SKM-1 treated with dmso at 0.1 percent for 144 hours (cell line): ENCODE measurements at regions not wholly inside any gene's neighbourhood (a gene's known extent, or its start where the extent isn't known, plus 50 kb on each side); places are given as distances from the start of the nearest gene placed in this dataset.

Source experiments
- DNase-seq: peaks from one replicate; lab custom pipeline; 2025; ENCODE audit not compliant: unreplicated experiment; lab: John Stamatoyannopoulos, UW

- DNase-seq: no peak
These were observed 97.4 kb upstream of the ZFHX3 start for GRCh38 chr16:73145166-73145880.

- DNase-seq: no peak
These were observed 95.9 kb upstream of the ZFHX3 start for GRCh38 chr16:73143576-73144422.

GRCh38 chr16:73143002-73143401, 95.1 kb upstream of the ZFHX3 start:
- DNase-seq: no peak

DNA sequence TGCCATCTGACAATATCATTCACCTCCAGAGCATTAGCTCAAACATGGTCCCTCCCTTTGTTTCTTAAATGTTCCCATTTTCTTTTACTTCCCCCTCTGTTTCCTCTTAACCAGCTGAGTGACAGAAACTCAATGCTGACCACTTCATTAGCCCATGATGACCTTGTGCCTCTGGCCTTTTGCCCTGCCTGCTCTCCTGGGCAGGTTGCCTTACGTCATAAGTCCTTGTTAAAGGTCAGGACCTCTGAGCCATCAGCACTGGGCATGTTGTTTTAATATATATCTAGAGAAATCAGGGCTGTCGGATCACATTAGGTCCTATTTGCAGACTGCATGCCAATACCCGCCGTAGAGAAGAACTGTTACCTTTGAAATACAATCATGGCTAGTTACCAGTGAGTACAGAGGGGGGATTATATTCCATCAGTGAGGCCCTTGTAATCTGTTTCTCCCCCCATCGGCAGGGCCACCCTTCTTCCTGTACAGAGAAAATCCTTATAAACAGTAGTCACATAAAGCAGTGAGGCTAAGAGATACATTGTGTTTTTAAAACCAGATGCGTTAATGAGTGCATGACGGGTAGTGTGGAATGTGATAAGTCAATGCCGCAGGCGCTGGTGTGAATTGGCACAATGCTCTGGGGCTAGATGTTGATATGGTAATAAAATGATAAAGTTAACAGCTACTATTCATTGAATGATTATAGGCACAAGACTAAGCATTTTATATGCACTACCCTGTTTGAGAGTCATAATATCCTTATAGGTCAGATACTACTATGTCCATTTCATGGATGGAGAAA, 94.3 kb upstream of the ZFHX3 start:
- no peak for DNase-seq

DNA sequence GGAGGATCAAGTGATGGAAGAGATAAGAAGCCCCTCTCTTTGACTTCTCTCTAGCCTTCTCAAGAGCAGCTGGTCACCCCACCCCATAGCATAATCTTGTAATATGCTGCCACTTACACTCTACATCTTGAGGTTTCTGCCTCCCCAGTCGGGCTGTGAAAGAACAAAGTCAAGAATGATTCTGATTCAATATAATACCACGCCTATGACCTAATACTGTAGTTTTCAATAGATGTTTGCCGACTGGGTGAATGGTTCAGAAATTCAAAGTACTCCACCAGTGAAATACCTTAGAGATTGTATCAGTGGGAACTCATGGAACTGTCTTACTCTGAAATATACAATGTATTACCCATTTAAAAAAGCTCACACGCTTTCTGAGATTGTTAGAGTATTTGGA, 93.0 kb upstream of the ZFHX3 start:
- DNase-seq: no peak

DNA sequence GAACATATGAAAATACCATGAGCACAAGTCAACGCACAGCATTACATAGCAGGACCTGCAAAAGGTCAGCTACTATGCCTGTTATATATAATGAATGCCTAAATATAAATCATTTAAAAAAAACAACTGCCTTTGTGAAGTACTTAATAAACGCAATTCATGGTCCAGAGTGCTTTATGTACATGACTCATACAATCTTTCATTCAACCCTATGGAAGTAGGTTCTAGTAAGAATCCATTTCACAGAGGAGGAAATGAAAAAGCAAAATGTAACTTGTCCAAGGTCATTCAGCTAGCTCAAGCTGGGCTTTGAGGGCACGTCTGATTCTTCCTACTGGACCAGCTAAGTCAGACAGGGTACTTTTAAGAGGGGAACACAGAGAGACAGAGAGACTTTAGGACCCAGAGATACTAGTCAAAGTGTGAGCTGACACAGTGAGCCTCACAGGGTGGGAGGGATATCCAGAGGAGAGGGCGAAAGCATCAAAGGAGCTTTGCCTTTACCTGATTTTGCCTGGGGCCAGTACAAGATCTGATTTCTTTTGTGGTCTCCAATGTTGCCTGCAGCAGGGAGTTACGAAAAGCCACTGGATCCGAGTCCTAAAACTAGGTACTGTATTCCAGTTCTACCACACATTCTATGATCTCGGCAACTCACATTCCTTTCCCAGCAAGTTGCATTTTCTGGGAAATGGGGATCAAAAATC, 83.4 kb upstream of the ZFHX3 start:
- no peak for DNase-seq

DNA sequence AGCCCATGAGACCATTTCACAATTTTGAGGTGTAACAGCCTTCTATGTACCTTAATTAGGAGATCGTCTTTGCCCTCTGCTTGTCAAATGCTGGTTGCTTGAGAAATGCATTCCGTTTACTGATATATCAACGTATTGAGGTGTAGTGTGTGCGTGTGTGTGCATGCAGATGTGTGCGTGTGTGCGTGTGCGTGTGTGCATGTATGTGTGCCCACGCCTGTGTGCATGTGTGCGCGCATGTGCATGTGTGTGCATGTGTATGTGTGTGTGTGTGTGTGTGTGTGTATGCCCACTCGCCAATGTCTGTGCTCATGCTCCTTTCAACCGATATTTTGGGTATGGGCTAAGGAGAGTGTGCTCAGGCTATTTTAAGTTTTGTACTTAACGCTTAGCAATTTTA, 81.5 kb upstream of the ZFHX3 start:
- no peak for DNase-seq

GRCh38 chr16:73126525-73126853, 78.6 kb upstream of the ZFHX3 start:
- no peak for DNase-seq

- DNase-seq: no peak
These were observed 78.1 kb upstream of the ZFHX3 start for GRCh38 chr16:73125850-73126524.

DNA sequence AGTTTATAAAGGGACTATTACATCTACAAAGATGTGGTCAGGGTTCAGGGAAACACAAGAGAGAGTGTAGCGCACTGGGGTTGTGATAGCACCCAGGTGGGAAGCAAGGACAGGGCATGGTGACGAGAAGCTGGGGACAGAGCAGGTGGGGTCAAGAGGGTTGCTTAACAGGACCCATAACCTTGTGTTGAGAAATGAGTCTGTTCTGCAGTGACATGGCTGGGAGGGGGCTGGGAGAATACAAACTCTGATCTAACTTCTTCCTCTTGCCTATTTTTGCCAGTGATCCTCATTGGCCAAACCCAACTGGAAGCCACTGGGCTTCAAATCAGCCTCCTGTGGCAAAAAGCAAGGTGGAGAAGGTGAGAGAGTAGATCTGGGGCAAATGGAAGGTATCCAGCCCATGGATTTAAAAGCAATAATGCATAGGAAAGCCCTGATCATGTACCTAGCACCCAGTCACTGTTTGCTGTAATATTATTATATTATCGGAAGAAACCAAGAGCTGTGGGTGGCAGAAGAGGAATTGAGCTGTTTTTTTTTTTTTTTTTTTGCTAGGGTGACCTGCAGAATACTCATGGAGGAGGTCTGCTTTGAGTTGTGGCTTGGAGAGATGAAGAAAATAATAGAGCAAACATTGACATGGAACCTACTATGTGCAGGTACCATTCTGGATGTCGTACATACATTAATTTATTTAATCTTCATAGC, 76.9 kb upstream of the ZFHX3 start:
- peak; percentile 43 for DNase-seq

DNA sequence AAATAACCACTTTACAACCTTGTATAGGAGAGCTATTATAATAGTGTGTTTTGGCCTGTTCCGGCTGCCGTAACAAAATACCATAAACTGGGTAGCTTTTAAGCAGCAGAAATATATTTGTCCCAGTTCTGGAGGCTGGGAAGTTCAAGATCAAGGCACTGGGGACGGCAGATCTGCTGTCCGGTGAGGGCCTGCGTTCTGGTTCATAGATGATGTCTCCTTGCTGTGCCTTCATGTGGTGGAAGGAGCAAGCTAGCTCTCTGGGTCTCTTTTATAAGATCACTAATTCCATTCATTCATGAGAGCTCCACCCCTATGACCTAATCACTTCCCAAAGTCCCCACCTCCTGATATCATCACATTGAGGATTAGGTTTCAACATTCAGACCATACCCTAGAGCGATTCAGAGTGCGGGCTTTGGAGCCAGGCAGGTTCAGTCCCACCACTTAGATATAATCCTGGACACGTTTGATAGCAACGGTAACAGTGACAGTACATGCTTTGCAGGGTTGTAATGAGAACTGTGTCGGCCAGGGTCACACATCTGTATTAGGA, 76.2 kb upstream of the ZFHX3 start:
- DNase-seq: no peak

- DNase-seq: no peak
These were observed 74.9 kb upstream of the ZFHX3 start for GRCh38 chr16:73122604-73123391.

GRCh38 chr16:73116576-73116975, 68.6 kb upstream of the ZFHX3 start:
- no peak for DNase-seq

- DNase-seq: no peak
These were observed 65.4 kb upstream of the ZFHX3 start for GRCh38 chr16:73113336-73113735.

DNA sequence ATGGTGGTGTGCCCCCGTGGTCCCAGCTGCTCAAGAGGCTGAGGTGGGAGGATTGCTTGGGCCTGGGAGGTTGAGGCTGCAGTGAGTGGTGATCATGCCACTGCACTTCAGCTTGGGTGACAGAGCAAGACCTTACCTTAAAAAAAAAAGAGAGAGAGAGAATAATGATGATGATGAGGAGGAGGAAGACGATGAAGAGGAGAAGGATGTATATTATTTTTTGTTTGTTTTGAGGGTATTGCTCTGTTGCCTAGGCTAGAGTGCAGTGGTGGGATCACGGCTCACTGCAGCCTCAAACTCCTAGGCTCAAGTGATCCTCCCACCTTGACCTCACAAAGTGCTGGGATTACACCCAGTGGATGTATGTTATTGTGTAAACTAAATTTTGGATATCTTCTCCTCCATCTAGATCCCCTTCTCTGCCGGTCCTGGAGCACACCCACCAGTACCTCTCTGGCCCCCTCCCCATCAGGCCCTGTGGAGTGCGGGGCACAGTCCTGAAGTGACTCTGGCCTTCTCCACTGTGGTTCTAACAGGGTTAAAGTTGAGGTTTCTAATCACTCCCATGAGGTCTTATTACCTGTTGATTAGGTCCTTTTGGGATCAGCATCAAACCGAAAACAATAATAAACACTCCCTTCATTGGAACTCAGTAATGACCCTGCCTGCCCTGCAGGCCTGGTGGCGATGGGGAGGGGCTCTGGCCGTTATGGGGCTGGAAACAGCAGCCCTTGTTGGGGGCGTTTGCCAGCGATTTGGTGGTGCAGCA, 60.5 kb upstream of the ZFHX3 start:
- no peak for DNase-seq

- DNase-seq: no peak
These were observed 59.4 kb upstream of the ZFHX3 start for GRCh38 chr16:73107371-73107770.

DNA sequence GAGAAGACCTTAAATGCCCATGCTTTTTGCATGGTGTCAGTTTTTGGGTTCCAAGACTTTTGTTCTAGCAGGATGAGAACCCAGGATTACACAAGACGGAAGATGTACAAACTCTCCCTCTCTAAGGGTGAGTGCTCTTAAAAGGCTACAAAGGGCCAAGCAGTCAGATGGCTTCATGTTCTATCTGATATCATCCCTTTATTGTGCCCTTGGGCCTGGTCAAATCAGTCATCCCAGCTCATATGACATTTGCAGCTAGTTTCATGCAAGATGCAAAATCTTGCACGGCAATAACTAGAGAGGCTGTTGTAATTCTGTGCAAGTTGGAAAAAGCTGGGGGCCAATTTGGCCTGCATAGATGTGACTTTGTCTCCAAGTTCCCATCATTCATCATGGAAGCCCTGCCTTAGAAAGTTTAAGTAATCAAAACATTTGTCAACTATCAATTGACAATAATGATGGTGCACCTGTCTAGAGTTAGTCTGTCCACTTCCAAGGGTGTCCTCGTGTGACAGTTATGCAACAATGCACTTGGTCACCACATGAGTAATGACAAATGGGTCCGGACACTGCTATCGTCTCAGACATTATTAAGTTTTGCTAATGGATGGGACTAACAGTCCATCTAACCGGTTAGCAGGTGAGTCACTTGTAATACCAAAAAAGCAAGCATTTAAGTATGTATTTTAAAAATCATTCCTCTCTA, 58.6 kb upstream of the ZFHX3 start:
- no peak for DNase-seq

GRCh38 chr16:73101568-73101967, 53.6 kb upstream of the ZFHX3 start:
- DNase-seq: no peak
